ENCODE measurements at regions not wholly inside any gene's neighbourhood (a gene's known extent, or its start where the extent isn't known, plus 50 kb on each side); places are given as distances from the start of the nearest gene placed in this dataset.

DNA sequence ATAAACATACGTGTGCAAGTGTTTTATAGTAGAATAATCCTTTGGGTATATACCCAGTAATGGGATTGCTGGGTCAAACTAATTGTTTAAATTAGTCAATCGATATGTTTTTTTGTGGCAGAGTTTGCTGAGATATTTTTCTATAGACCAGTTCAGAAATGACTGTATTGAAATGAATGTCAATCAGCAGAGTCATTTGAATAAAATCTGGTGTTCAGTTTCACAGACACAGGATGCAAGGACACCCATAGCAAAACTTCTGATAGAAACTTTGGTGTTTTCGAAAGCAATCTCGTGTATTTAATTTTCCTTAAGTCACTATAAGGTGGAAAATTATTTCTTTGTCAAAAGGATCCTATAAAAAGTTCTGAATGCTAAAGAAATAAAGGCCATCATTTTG, 434.4 kb downstream of the RAP2B start:
- no peak for TF ChIP-seq EZH2 (IDR thresholded peaks at IDR 0.05; ENCODE audit: low read length)
- TF ChIP-seq, protein P1, sequence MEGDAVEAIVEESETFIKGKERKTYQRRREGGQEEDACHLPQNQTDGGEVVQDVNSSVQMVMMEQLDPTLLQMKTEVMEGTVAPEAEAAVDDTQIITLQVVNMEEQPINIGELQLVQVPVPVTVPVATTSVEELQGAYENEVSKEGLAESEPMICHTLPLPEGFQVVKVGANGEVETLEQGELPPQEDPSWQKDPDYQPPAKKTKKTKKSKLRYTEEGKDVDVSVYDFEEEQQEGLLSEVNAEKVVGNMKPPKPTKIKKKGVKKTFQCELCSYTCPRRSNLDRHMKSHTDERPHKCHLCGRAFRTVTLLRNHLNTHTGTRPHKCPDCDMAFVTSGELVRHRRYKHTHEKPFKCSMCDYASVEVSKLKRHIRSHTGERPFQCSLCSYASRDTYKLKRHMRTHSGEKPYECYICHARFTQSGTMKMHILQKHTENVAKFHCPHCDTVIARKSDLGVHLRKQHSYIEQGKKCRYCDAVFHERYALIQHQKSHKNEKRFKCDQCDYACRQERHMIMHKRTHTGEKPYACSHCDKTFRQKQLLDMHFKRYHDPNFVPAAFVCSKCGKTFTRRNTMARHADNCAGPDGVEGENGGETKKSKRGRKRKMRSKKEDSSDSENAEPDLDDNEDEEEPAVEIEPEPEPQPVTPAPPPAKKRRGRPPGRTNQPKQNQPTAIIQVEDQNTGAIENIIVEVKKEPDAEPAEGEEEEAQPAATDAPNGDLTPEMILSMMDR (optimal IDR thresholded peaks at IDR 0.05 in 1 of 3, IDR thresholded peaks at IDR 0.05 in 1 of 3, conservative IDR thresholded peaks at IDR 0.05 in 1 of 3; ENCODE audit: extremely low read depth in 1 of 3, insufficient read depth in 2 of 3, low read length in 3 of 3), result no peak
